Hepatocyte (in vitro differentiated cells): ENCODE measurements at regions not wholly inside any gene's neighbourhood (a gene's known extent, or its start where the extent isn't known, plus 50 kb on each side); places are given as distances from the start of the nearest gene placed in this dataset.

Experiments
- CTCF ChIP-seq: fragments of 200-600 bp; sonication (generic); IDR thresholded peaks from 2 replicates; pipeline ENCODE4 v1.5.1; 2016; ENCODE audit warnings: antibody characterized with exemption, mild to moderate bottlenecking; ENCODE audit not compliant: poor library complexity
- EZH2 ChIP-seq: fragments of 200-600 bp; sonication (generic); IDR thresholded peaks from 2 replicates; pipeline ENCODE4 v1.6.1; 2016; ENCODE audit warnings: antibody characterized with exemption, mild to moderate bottlenecking, borderline replicate concordance

GRCh38 chr5:17381932-17382331, 116.1 kb upstream of the TAF11L2 start:
- TF ChIP-seq CTCF (no peak), EZH2 (no peak)
